ENCODE measurements at regions not wholly inside any gene's neighbourhood (a gene's known extent, or its start where the extent isn't known, plus 50 kb on each side); places are given as distances from the start of the nearest gene placed in this dataset.
A peak's percentile ranks its signal among the peaks of the same experiment; 100 is the strongest.

GRCh38 chr17:77771145-77771544 is 187.4 kb upstream of the TNRC6C start:
- H3K4me3 ChIP-seq (ENCODE audit: insufficient read depth, low read length) = no peak overlapping the region
- H3K4me2 ChIP-seq (ENCODE audit: insufficient read depth, low read length) = no peak overlapping the region
- H3K27ac ChIP-seq (ENCODE audit: low read depth, low read length) = peak overlapping the region; percentile 49
- H3K4me1 ChIP-seq (ENCODE audit: insufficient read depth, low read length) = peaks cover 11% of the 10 kb centered on the region
- peaks cover 18% of the 10 kb centered on the region for H3K27me3 ChIP-seq (ENCODE audit: insufficient read depth, low read length)
- no peak for TF ChIP-seq CTCF (IDR thresholded peaks at IDR 0.05; ENCODE audit: extremely low read depth, low read depth, low read length)
- peak; percentile 88 for DNase-seq (ENCODE audit: insufficient read length, low spot score, missing footprints)
- no peaks in the 10 kb centered on the region for H4K20me1 ChIP-seq (ENCODE audit: insufficient read depth, low read length)
- H3K36me3 ChIP-seq (ENCODE audit: insufficient read depth, low read length) = no peaks in the 10 kb centered on the region
- no peaks in the 10 kb centered on the region for H3K9me3 ChIP-seq (ENCODE audit: low read depth, low read length)
- no peaks in the 10 kb centered on the region for H3K79me2 ChIP-seq (ENCODE audit: insufficient read depth, low read length)
- H2AFZ ChIP-seq (ENCODE audit: low read length) = no peak overlapping the region

- H3K79me2 ChIP-seq (ENCODE audit: insufficient read depth, low read length) = no peaks in the 10 kb centered on the region
- no peaks in the 10 kb centered on the region for H3K36me3 ChIP-seq (ENCODE audit: insufficient read depth, low read length)
- peaks cover 18% of the 10 kb centered on the region for H3K27me3 ChIP-seq (ENCODE audit: insufficient read depth, low read length)
- H3K4me3 ChIP-seq (ENCODE audit: insufficient read depth, low read length) = no peak overlapping the region
- H4K20me1 ChIP-seq (ENCODE audit: insufficient read depth, low read length) = no peaks in the 10 kb centered on the region
- no peak overlapping the region for H3K4me2 ChIP-seq (ENCODE audit: insufficient read depth, low read length)
- peak; percentile 61 for DNase-seq (ENCODE audit: insufficient read length, low spot score, missing footprints)
- H3K27ac ChIP-seq (ENCODE audit: low read depth, low read length) = no peak overlapping the region
- TF ChIP-seq CTCF (IDR thresholded peaks at IDR 0.05; ENCODE audit: extremely low read depth, low read depth, low read length) = no peak
- no peaks in the 10 kb centered on the region for H3K9me3 ChIP-seq (ENCODE audit: low read depth, low read length)
- H3K4me1 ChIP-seq (ENCODE audit: insufficient read depth, low read length) = peaks cover 11% of the 10 kb centered on the region
- no peak overlapping the region for H2AFZ ChIP-seq (ENCODE audit: low read length)
Measured at GRCh38 chr17:77771587-77771986, 186.9 kb upstream of the TNRC6C start.

GRCh38 chr17:77771998-77772397 is 186.5 kb upstream of the TNRC6C start:
- TF ChIP-seq CTCF (IDR thresholded peaks at IDR 0.05; ENCODE audit: extremely low read depth, low read depth, low read length) = no peak
- no peaks in the 10 kb centered on the region for H4K20me1 ChIP-seq (ENCODE audit: insufficient read depth, low read length)
- no peaks in the 10 kb centered on the region for H3K79me2 ChIP-seq (ENCODE audit: insufficient read depth, low read length)
- H3K27me3 ChIP-seq (ENCODE audit: insufficient read depth, low read length) = peaks cover 18% of the 10 kb centered on the region
- H3K4me1 ChIP-seq (ENCODE audit: insufficient read depth, low read length) = peaks cover 11% of the 10 kb centered on the region
- no peaks in the 10 kb centered on the region for H3K9me3 ChIP-seq (ENCODE audit: low read depth, low read length)
- H3K36me3 ChIP-seq (ENCODE audit: insufficient read depth, low read length) = no peaks in the 10 kb centered on the region
- no peak overlapping the region for H3K4me3 ChIP-seq (ENCODE audit: insufficient read depth, low read length)
- no peak overlapping the region for H3K27ac ChIP-seq (ENCODE audit: low read depth, low read length)
- peak; percentile 71 for DNase-seq (ENCODE audit: insufficient read length, low spot score, missing footprints)
- H2AFZ ChIP-seq (ENCODE audit: low read length) = no peak overlapping the region
- H3K4me2 ChIP-seq (ENCODE audit: insufficient read depth, low read length) = no peak overlapping the region

GRCh38 chr17:77772461-77772897 is 186.0 kb upstream of the TNRC6C start:
- Histone ChIP-seq H2AFZ (ENCODE audit: low read length) (no peak overlapping the region), H3K4me2 (ENCODE audit: insufficient read depth, low read length) (no peak overlapping the region)
- peak; percentile 91 for DNase-seq (ENCODE audit: insufficient read length, low spot score, missing footprints)

More at GRCh38 chr17:77772461-77772897, 186.0 kb upstream of the TNRC6C start:
- Histone ChIP-seq H3K27ac (ENCODE audit: low read depth, low read length) (no peak overlapping the region), H3K79me2 (ENCODE audit: insufficient read depth, low read length) (no peaks in the 10 kb centered on the region), H3K36me3 (ENCODE audit: insufficient read depth, low read length) (no peaks in the 10 kb centered on the region), H3K27me3 (ENCODE audit: insufficient read depth, low read length) (peaks cover 17% of the 10 kb centered on the region), H3K4me1 (ENCODE audit: insufficient read depth, low read length) (peaks cover 11% of the 10 kb centered on the region), H3K9me3 (ENCODE audit: low read depth, low read length) (no peaks in the 10 kb centered on the region), H3K4me3 (ENCODE audit: insufficient read depth, low read length) (no peak overlapping the region), H4K20me1 (ENCODE audit: insufficient read depth, low read length) (no peaks in the 10 kb centered on the region)
- TF ChIP-seq CTCF (IDR thresholded peaks at IDR 0.05; ENCODE audit: extremely low read depth, low read depth, low read length) = peak; percentile 44
